GM23338 (cell line): ENCODE measurements at regions not wholly inside any gene's neighbourhood (a gene's known extent, or its start where the extent isn't known, plus 50 kb on each side); places are given as distances from the start of the nearest gene placed in this dataset.

Experiments used
- ATAC-seq: fragments of 200-7000 bp; cut with Tn5 transposase; 3 replicates; pipeline ENCODE4 v1.9.1; 2020
- DNase-seq: peaks from one replicate; pipeline ENCODE4 v3.0.0-alpha.2; 2015; ENCODE audit warnings: low spot score
- H2AFZ ChIP-seq: fragments of 200-600 bp; sonication (generic); 2 replicates; pipeline ENCODE4 v1.8.0; 2016; ENCODE audit warnings: antibody characterized with exemption, mild to moderate bottlenecking, moderate library complexity
- H3F3A ChIP-seq: fragments of 200-600 bp; sonication (generic); replicated peaks from 2 replicates; pipeline ENCODE4 v1.8.0; 2017; ENCODE audit warnings: antibody characterized with exemption, mixed run types, low read depth
- H3K27ac ChIP-seq: fragments of 200-600 bp; sonication (generic); 2 replicates; pipeline ENCODE4 v1.6.1; 2016; ENCODE audit warnings: low read depth
- H3K27me3 ChIP-seq: fragments of 200-600 bp; sonication (generic); 2 replicates; pipeline ENCODE4 v1.8.0; 2016; ENCODE audit warnings: mild to moderate bottlenecking, mixed run types, moderate library complexity; ENCODE audit not compliant: insufficient read depth
- H3K36me3 ChIP-seq: fragments of 200-600 bp; sonication (generic); 2 replicates; pipeline ENCODE4 v1.8.0; 2016; ENCODE audit warnings: mild to moderate bottlenecking; ENCODE audit not compliant: insufficient read depth
- H3K4me1 ChIP-seq: fragments of 200-600 bp; sonication (generic); 2 replicates; pipeline ENCODE4 v1.8.0; 2016; ENCODE audit warnings: mild to moderate bottlenecking, moderate library complexity; ENCODE audit not compliant: insufficient read depth
- H3K4me2 ChIP-seq: fragments of 200-600 bp; sonication (generic); 2 replicates; pipeline ENCODE4 v1.7.1; 2017; ENCODE audit warnings: mixed run types
- H3K4me3 ChIP-seq: fragments of 200-600 bp; sonication (generic); 2 replicates; pipeline ENCODE4 v1.6.1; 2016; ENCODE audit warnings: mixed run types
- H3K79me2 ChIP-seq: fragments of 200-600 bp; sonication (generic); replicated peaks from 2 replicates; pipeline ENCODE4 v1.8.0; 2017; ENCODE audit warnings: mild to moderate bottlenecking; ENCODE audit not compliant: insufficient read depth
- H3K9me2 ChIP-seq: fragments of 200-600 bp; sonication (generic); 2 replicates; pipeline ENCODE4 v1.8.0; 2017; ENCODE audit not compliant: insufficient read depth
- H4K20me1 ChIP-seq: fragments of 200-600 bp; sonication (generic); replicated peaks from 2 replicates; pipeline ENCODE4 v1.8.0; 2017; ENCODE audit warnings: mild to moderate bottlenecking; ENCODE audit not compliant: insufficient read depth
- H3K27ac Mint-ChIP-seq: 2 replicates; pipeline ENCODE4 v1.8.0; 2020; ENCODE audit warnings: inconsistent platforms, mild to moderate bottlenecking, moderate library complexity, mixed read lengths
- H3K27me3 Mint-ChIP-seq: 3 replicates; pipeline ENCODE4 v1.8.0; 2022; ENCODE audit warnings: low read depth, mild to moderate bottlenecking, moderate library complexity, mixed read lengths, inconsistent platforms; ENCODE audit not compliant: insufficient read depth, poor library complexity
- H3K36me3 Mint-ChIP-seq: 3 replicates; pipeline ENCODE4 v1.8.0; 2021; ENCODE audit warnings: low read depth, mild to moderate bottlenecking, inconsistent platforms, moderate library complexity, mixed read lengths
- H3K4me1 Mint-ChIP-seq: 3 replicates; pipeline ENCODE4 v1.8.0; 2020; ENCODE audit warnings: mild to moderate bottlenecking, inconsistent platforms, mixed read lengths
- H3K4me3 Mint-ChIP-seq: 3 replicates; pipeline ENCODE4 v1.8.0; 2021; ENCODE audit warnings: moderate library complexity, mild to moderate bottlenecking, inconsistent platforms, mixed read lengths
- H3K9me3 Mint-ChIP-seq: 3 replicates; pipeline ENCODE4 v1.8.0; 2020; ENCODE audit warnings: moderate library complexity, mild to moderate bottlenecking, inconsistent platforms, mixed read lengths
- CREB1 ChIP-seq: fragments of 250-450 bp; sonication (Bioruptor Pico); IDR thresholded peaks from 2 replicates; pipeline ENCODE4 v1.5.0; 2020; ENCODE audit warnings: low read depth, mild to moderate bottlenecking, moderate library complexity
- EZH2 ChIP-seq: fragments of 200-600 bp; sonication (generic); IDR thresholded peaks from one replicate; pipeline ENCODE4 v1.8.0; 2017; ENCODE audit warnings: antibody characterized with exemption, mild to moderate bottlenecking, low read depth; ENCODE audit not compliant: unreplicated experiment
- EZH2phosphoT487 ChIP-seq: fragments of 200-600 bp; sonication (generic); IDR thresholded peaks from one replicate; pipeline ENCODE4 v1.8.1; 2018; ENCODE audit warnings: antibody characterized with exemption; ENCODE audit not compliant: unreplicated experiment
- JUNB ChIP-seq: IDR thresholded peaks from one replicate; pipeline ENCODE4 v1.6.1; 2016; ENCODE audit warnings: antibody characterized with exemption; ENCODE audit not compliant: unreplicated experiment
- NANOG ChIP-seq: IDR thresholded peaks from 2 replicates; pipeline ENCODE4 v1.6.1; 2016; ENCODE audit warnings: antibody characterized with exemption, borderline replicate concordance
- POLR2AphosphoS5 ChIP-seq: IDR thresholded peaks from 2 replicates; pipeline ENCODE4 v1.6.1; 2016; ENCODE audit warnings: antibody characterized with exemption, low read depth
- REST ChIP-seq: IDR thresholded peaks from one replicate; pipeline ENCODE4 v1.6.1; 2018; ENCODE audit warnings: antibody characterized with exemption; ENCODE audit not compliant: unreplicated experiment
- STAT1 ChIP-seq: IDR thresholded peaks from one replicate; pipeline ENCODE4 v1.6.1; 2016; ENCODE audit warnings: antibody characterized with exemption; ENCODE audit not compliant: unreplicated experiment
- ZNF114 ChIP-seq: fragments of 250-450 bp; sonication (Bioruptor Pico); IDR thresholded peaks from 2 replicates; pipeline ENCODE4 v1.5.0; 2020; ENCODE audit warnings: mild to moderate bottlenecking, moderate library complexity
- ZNF462 ChIP-seq: fragments of 250-450 bp; sonication (Bioruptor Pico); IDR thresholded peaks from 2 replicates; pipeline ENCODE4 v1.5.0; 2020; ENCODE audit warnings: mild to moderate bottlenecking, moderate library complexity
- TF ChIP-seq, protein P1 (sequence below): IDR thresholded peaks from 2 replicates; pipeline ENCODE4 v1.6.1; 2016; ENCODE audit warnings: antibody characterized with exemption
- TF ChIP-seq, protein P2 (sequence below), 2 experiments: fragments of 200-600 bp in 1 of 2; sonication (generic) in 1 of 2; conservative IDR thresholded peaks; 2 replicates each; pipeline versions ENCODE4 v1.5.1 to v1.6.1; 2016 to 2017; ENCODE audit warnings: antibody characterized with exemption in 2 of 2, low read depth in 2 of 2, mild to moderate bottlenecking in 2 of 2, moderate library complexity in 1 of 2

DNA sequence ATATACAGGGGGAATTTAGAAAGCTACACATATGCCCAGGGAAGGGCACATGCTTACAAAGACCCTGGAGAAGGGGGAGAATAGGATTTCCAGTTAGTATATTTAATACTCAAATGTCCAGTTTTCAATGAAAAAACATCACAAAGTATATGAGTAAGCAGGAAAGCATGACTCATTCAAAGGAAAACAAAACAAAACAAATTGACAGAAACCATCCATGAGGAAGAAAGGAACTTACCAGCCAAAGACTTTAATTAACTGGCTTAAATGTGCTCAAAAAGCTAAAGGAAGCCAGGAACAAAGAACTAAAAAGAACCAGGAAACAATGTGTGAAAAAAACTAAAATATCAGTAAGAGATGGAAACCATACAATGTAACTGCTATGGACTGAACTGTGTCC, 716.2 kb upstream of the ARGLU1 start (continued):
- TF ChIP-seq ZNF462 (CRISPR knock-in tag) (no peak), ZNF114 (CRISPR knock-in tag) (no peak), STAT1 (no peak)

- Mint-ChIP-seq H3K4me1 (no peaks in the 10 kb centered on the region), H3K36me3 (no peaks in the 10 kb centered on the region), H3K27ac (no peak overlapping the region), H3K9me3 (no peaks in the 10 kb centered on the region; the same call in 2 of the 3 replicates), H3K4me3 (no peak overlapping the region), H3K27me3 (no peaks in the 10 kb centered on the region)
- ATAC-seq (no peak), DNase-seq (no peak)
- Histone ChIP-seq H3K4me1 (no peaks in the 10 kb centered on the region), H3K36me3 (no peaks in the 10 kb centered on the region), H4K20me1 (no peaks in the 10 kb centered on the region), H3F3A (no peaks in the 10 kb centered on the region), H3K79me2 (no peaks in the 10 kb centered on the region), H3K9me2 (0 out of 2 replicates have a peak, but pooled peaks cover 4% of the 10 kb centered on the region), H3K4me2 (no peak overlapping the region), H3K4me3 (no peak overlapping the region), H3K27me3 (no peaks in the 10 kb centered on the region), H2AFZ (no peak overlapping the region), H3K27ac (no peak overlapping the region)
- TF ChIP-seq EZH2: no peak
- TF ChIP-seq POLR2AphosphoS5: no peak
- TF ChIP-seq, protein P1, sequence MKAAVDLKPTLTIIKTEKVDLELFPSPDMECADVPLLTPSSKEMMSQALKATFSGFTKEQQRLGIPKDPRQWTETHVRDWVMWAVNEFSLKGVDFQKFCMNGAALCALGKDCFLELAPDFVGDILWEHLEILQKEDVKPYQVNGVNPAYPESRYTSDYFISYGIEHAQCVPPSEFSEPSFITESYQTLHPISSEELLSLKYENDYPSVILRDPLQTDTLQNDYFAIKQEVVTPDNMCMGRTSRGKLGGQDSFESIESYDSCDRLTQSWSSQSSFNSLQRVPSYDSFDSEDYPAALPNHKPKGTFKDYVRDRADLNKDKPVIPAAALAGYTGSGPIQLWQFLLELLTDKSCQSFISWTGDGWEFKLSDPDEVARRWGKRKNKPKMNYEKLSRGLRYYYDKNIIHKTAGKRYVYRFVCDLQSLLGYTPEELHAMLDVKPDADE: no peak
- no peak for TF ChIP-seq JUNB
- TF ChIP-seq NANOG: no peak
- TF ChIP-seq STAT1: no peak
- TF ChIP-seq, protein P2, sequence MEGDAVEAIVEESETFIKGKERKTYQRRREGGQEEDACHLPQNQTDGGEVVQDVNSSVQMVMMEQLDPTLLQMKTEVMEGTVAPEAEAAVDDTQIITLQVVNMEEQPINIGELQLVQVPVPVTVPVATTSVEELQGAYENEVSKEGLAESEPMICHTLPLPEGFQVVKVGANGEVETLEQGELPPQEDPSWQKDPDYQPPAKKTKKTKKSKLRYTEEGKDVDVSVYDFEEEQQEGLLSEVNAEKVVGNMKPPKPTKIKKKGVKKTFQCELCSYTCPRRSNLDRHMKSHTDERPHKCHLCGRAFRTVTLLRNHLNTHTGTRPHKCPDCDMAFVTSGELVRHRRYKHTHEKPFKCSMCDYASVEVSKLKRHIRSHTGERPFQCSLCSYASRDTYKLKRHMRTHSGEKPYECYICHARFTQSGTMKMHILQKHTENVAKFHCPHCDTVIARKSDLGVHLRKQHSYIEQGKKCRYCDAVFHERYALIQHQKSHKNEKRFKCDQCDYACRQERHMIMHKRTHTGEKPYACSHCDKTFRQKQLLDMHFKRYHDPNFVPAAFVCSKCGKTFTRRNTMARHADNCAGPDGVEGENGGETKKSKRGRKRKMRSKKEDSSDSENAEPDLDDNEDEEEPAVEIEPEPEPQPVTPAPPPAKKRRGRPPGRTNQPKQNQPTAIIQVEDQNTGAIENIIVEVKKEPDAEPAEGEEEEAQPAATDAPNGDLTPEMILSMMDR (conservative IDR thresholded peaks at IDR 0.05; ENCODE audit: low read depth in 2 of 2): no peak
- TF ChIP-seq ZNF114 (CRISPR knock-in tag): no peak
- TF ChIP-seq EZH2phosphoT487: no peak
- TF ChIP-seq CREB1: no peak
- no peak for TF ChIP-seq REST
Measured at GRCh38 chr13:107277911-107278310, 710.0 kb upstream of the ARGLU1 start.
